Keratinocyte (primary cell): ENCODE measurements at regions not wholly inside any gene's neighbourhood (a gene's known extent, or its start where the extent isn't known, plus 50 kb on each side); places are given as distances from the start of the nearest gene placed in this dataset.

Experiments used
- DNase-seq: peaks from one replicate; pipeline ENCODE4 v3.0.0-alpha.2; 2011; ENCODE audit warnings: low read depth, missing footprints, low spot score
- FAIRE-seq: peaks from 2 replicates; lab custom pipeline; 2011; peaks lifted over from hg19 to GRCh38; lab: Jason Lieb, UNC
- H2AFZ ChIP-seq: 2 replicates; pipeline ENCODE4 v1.6.0; 2012; ENCODE audit warnings: low read length, control low read depth, inconsistent platforms; ENCODE audit not compliant: control insufficient read depth
- H3K27ac ChIP-seq: 2 replicates; pipeline ENCODE4 v1.5.1; 2011; ENCODE audit warnings: low read length; ENCODE audit not compliant: control insufficient read depth, insufficient read depth
- H3K27me3 ChIP-seq: 3 replicates; pipeline ENCODE4 v1.6.0; 2011; ENCODE audit warnings: low read length; ENCODE audit not compliant: control insufficient read depth, insufficient read depth; ENCODE audit errors: extremely low read depth
- H3K36me3 ChIP-seq, 2 experiments: 2 replicates in 1 of 2; 3 replicates in 1 of 2; pipeline ENCODE4 v1.5.1; 2011; ENCODE audit warnings: low read length in 2 of 2, mild to moderate bottlenecking in 1 of 2; ENCODE audit not compliant: control insufficient read depth in 2 of 2, insufficient read depth in 2 of 2; ENCODE audit errors: extremely low read depth in 1 of 2
- H3K4me1 ChIP-seq: 3 replicates; pipeline ENCODE4 v1.5.1; 2011; ENCODE audit warnings: low read length; ENCODE audit not compliant: control insufficient read depth, insufficient read depth; ENCODE audit errors: extremely low read depth
- H3K4me2 ChIP-seq: 3 replicates; pipeline ENCODE4 v1.6.0; 2011; ENCODE audit warnings: low read depth, low read length; ENCODE audit not compliant: control insufficient read depth, insufficient read depth; ENCODE audit errors: extremely low read depth
- H3K4me3 ChIP-seq, 3 experiments: fragments of 200-600 bp in 1 of 3; sonication (generic) in 1 of 3; 2 replicates in 2 of 3; 3 replicates in 1 of 3; pipeline ENCODE4 v1.5.1; 2011 to 2016; ENCODE audit warnings: low read length in 3 of 3, mild to moderate bottlenecking in 3 of 3, control low read depth in 2 of 3, inconsistent platforms in 1 of 3, low read depth in 1 of 3, mixed read lengths in 1 of 3, mixed run types in 1 of 3, moderate library complexity in 1 of 3; ENCODE audit not compliant: control insufficient read depth in 2 of 3, insufficient read depth in 2 of 3; ENCODE audit errors: extremely low read depth in 1 of 3
- H3K79me2 ChIP-seq: 2 replicates; pipeline ENCODE4 v1.6.0; 2012; ENCODE audit warnings: low read length; ENCODE audit not compliant: control insufficient read depth, insufficient read depth
- H3K9ac ChIP-seq: 3 replicates; pipeline ENCODE4 v1.6.0; 2011; ENCODE audit warnings: low read length; ENCODE audit not compliant: control insufficient read depth, insufficient read depth; ENCODE audit errors: extremely low read depth
- H3K9me1 ChIP-seq: 3 replicates; pipeline ENCODE4 v1.6.0; 2011; ENCODE audit warnings: low read length; ENCODE audit not compliant: control insufficient read depth, insufficient read depth; ENCODE audit errors: extremely low read depth
- H3K9me3 ChIP-seq: 2 replicates; pipeline ENCODE4 v1.5.1; 2012; ENCODE audit warnings: low read depth, low read length; ENCODE audit not compliant: control insufficient read depth
- H4K20me1 ChIP-seq: 3 replicates; pipeline ENCODE4 v1.6.0; 2011; ENCODE audit warnings: low read length; ENCODE audit not compliant: control insufficient read depth, insufficient read depth; ENCODE audit errors: extremely low read depth
- EZH2 ChIP-seq: IDR thresholded peaks from one replicate; pipeline ENCODE4 v1.6.1; 2012; ENCODE audit warnings: inconsistent platforms, mild to moderate bottlenecking, low read length, moderate library complexity
- dilution Hi-C: fragments of 300-500 bp; cut with MboI; formaldehyde crosslinking; loops from one replicate; pipeline ENCODE4 v1.7.0; 2020; ENCODE audit warnings: low sequenced_read_pairs; ENCODE audit not compliant: extremely low pct_ligation_motif_present
- TF ChIP-seq, protein P1 (sequence below), 3 experiments: IDR thresholded peaks in 1 of 3; conservative IDR thresholded peaks in 1 of 3; optimal IDR thresholded peaks in 1 of 3; 2 replicates in 2 of 3; 3 replicates in 1 of 3; pipeline versions ENCODE3 to v1.5.1; 2011; ENCODE audit warnings: low read length in 3 of 3, mild to moderate bottlenecking in 3 of 3, moderate library complexity in 2 of 3, control low read depth in 1 of 3, inconsistent platforms in 1 of 3; ENCODE audit not compliant: insufficient read depth in 2 of 3; ENCODE audit errors: extremely low read depth in 1 of 3

DNA sequence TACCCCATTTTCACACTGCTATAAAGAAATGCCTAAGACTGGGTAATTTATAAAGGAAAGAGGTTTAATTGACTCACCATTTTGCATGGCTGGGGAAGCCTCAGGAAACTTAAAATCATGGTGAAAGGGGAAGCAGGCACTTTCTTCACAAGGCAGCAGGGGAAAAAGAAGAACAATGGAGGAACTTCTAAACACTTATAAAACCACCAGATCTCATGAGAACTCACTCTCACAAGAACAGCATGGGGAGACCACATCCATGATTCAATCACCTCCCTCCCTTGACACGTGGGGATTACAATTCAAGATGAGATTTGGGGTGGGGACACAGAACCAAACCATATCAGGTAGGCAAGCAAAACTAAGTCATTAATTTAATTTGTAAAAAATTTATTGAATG lies 343.2 kb downstream of the FRK start:
- Histone ChIP-seq H3K9me1 (no peaks in the 10 kb centered on the region), H3K4me1 (no peaks in the 10 kb centered on the region), H3K9me3 (no peaks in the 10 kb centered on the region), H3K27me3 (no peaks in the 10 kb centered on the region), H3K9ac (no peak overlapping the region), H2AFZ (no peak overlapping the region), H3K27ac (no peak overlapping the region), H4K20me1 (no peaks in the 10 kb centered on the region), H3K79me2 (no peaks in the 10 kb centered on the region), H3K4me3 (no peak overlapping the region), H3K4me2 (no peak overlapping the region), H3K36me3 (no peaks in the 10 kb centered on the region)
- FAIRE-seq (no peak), DNase-seq (no peak)
- dilution Hi-C loops: no loop called here
- TF ChIP-seq, protein P1, sequence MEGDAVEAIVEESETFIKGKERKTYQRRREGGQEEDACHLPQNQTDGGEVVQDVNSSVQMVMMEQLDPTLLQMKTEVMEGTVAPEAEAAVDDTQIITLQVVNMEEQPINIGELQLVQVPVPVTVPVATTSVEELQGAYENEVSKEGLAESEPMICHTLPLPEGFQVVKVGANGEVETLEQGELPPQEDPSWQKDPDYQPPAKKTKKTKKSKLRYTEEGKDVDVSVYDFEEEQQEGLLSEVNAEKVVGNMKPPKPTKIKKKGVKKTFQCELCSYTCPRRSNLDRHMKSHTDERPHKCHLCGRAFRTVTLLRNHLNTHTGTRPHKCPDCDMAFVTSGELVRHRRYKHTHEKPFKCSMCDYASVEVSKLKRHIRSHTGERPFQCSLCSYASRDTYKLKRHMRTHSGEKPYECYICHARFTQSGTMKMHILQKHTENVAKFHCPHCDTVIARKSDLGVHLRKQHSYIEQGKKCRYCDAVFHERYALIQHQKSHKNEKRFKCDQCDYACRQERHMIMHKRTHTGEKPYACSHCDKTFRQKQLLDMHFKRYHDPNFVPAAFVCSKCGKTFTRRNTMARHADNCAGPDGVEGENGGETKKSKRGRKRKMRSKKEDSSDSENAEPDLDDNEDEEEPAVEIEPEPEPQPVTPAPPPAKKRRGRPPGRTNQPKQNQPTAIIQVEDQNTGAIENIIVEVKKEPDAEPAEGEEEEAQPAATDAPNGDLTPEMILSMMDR (optimal IDR thresholded peaks at IDR 0.05 in 1 of 3, IDR thresholded peaks at IDR 0.05 in 1 of 3, conservative IDR thresholded peaks at IDR 0.05 in 1 of 3; ENCODE audit: extremely low read depth in 1 of 3, insufficient read depth in 2 of 3, low read length in 3 of 3): no peak
- no peak for TF ChIP-seq EZH2

DNA sequence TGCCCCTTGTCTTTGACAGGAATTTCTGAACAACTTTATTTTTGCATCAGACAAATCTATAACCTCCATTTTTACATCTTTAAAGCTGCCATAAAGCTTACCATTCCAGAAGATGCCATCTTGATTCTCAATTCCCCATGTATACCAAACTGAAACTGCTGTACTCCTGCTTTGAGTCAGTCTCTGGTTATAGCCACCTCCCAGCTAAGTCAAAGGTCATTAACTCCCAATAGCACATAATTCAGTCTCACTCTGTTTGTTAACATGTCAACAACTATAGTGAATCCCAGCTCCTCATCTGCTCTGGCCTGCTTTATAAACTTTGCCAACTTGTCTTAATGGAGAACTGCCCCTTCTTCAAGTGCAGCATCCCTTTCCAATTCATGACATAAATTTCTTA lies 343.6 kb downstream of the FRK start:
- no peaks in the 10 kb centered on the region for H3K9me3 ChIP-seq
- H2AFZ ChIP-seq: no peak overlapping the region
- H3K4me3 ChIP-seq: no peak overlapping the region
- H3K27ac ChIP-seq: no peak overlapping the region
- FAIRE-seq (no peak), DNase-seq (no peak)
- TF ChIP-seq, protein P1 (optimal IDR thresholded peaks at IDR 0.05 in 1 of 3, IDR thresholded peaks at IDR 0.05 in 1 of 3, conservative IDR thresholded peaks at IDR 0.05 in 1 of 3; ENCODE audit: extremely low read depth in 1 of 3, insufficient read depth in 2 of 3, low read length in 3 of 3): no peak
- TF ChIP-seq EZH2: no peak
- no peaks in the 10 kb centered on the region for H3K4me1 ChIP-seq
- no peaks in the 10 kb centered on the region for H3K9me1 ChIP-seq
- dilution Hi-C loops: no loop called here
- no peaks in the 10 kb centered on the region for H3K36me3 ChIP-seq
- no peaks in the 10 kb centered on the region for H3K79me2 ChIP-seq
- H4K20me1 ChIP-seq: no peaks in the 10 kb centered on the region
- no peaks in the 10 kb centered on the region for H3K27me3 ChIP-seq
- no peak overlapping the region for H3K9ac ChIP-seq
- H3K4me2 ChIP-seq: no peak overlapping the region
